SU-DHL-6 (cell line): ENCODE measurements at regions not wholly inside any gene's neighbourhood (a gene's known extent, or its start where the extent isn't known, plus 50 kb on each side); places are given as distances from the start of the nearest gene placed in this dataset.

Experiments used
- H2AFZ ChIP-seq: fragments of 200-600 bp; sonication (generic); 2 replicates; pipeline ENCODE4 v1.6.1; 2014; ENCODE audit warnings: low read depth, mild to moderate bottlenecking, moderate library complexity, mixed read lengths, antibody characterized with exemption, low read length; ENCODE audit not compliant: severe bottlenecking
- H3F3A ChIP-seq: fragments of 200-600 bp; shearing (Covaris generic); 2 replicates; pipeline ENCODE4 v1.6.0; 2016; ENCODE audit warnings: antibody characterized with exemption, mild to moderate bottlenecking; ENCODE audit not compliant: insufficient read depth
- H3K27ac ChIP-seq: fragments of 200-600 bp; sonication (generic); 2 replicates; pipeline ENCODE4 v1.5.1; 2016; ENCODE audit warnings: low read depth, mild to moderate bottlenecking, low read length, moderate library complexity, mixed read lengths
- H3K27me3 ChIP-seq: fragments of 200-600 bp; sonication (generic), shearing (Covaris generic); 2 replicates; pipeline ENCODE4 v1.6.0; 2014; ENCODE audit warnings: mild to moderate bottlenecking, low read length
- H3K36me3 ChIP-seq: fragments of 200-600 bp; sonication (generic); 2 replicates; pipeline ENCODE4 v1.6.1; 2014; ENCODE audit warnings: mild to moderate bottlenecking, low read length, mixed read lengths
- H3K4me2 ChIP-seq: fragments of 300-600, 200-600 bp; shearing (Covaris generic), sonication (generic); 2 replicates; pipeline ENCODE4 v1.6.0; 2014; ENCODE audit warnings: low read length, low read depth, mild to moderate bottlenecking; ENCODE audit not compliant: poor library complexity, severe bottlenecking
- H3K4me3 ChIP-seq: fragments of 200-600 bp; sonication (generic); 2 replicates; pipeline ENCODE4 v1.5.1; 2014; ENCODE audit warnings: antibody characterized with exemption, low read length, mild to moderate bottlenecking, mixed read lengths; ENCODE audit not compliant: insufficient read depth, poor library complexity, severe bottlenecking
- H3K79me2 ChIP-seq: fragments of 200-600 bp; sonication (generic); 2 replicates; pipeline ENCODE4 v1.6.1; 2014; ENCODE audit warnings: mild to moderate bottlenecking, low read length, moderate library complexity; ENCODE audit not compliant: insufficient read depth
- H3K9ac ChIP-seq: fragments of 200-600 bp; sonication (generic); 2 replicates; pipeline ENCODE4 v1.7.0; 2014; ENCODE audit warnings: mild to moderate bottlenecking, low read length
- H3K9me2 ChIP-seq: fragments of 200-600 bp; sonication (generic); replicated peaks from 2 replicates; pipeline ENCODE4 v1.6.1; 2014; ENCODE audit warnings: low read length; ENCODE audit not compliant: insufficient read depth
- H3K9me3 ChIP-seq: fragments of 200-600 bp; sonication (generic); 2 replicates; pipeline ENCODE4 v1.6.1; 2014; ENCODE audit warnings: low read length, mixed read lengths; ENCODE audit not compliant: insufficient read depth
- H4K20me1 ChIP-seq: fragments of 200-600 bp; sonication (generic); 2 replicates; pipeline ENCODE4 v1.6.1; 2014; ENCODE audit warnings: low read depth, mild to moderate bottlenecking, antibody characterized with exemption, low read length, moderate library complexity, mixed read lengths
- CTCF ChIP-seq: fragments of 200-600 bp; sonication (generic); IDR thresholded peaks from one replicate; pipeline ENCODE4 v1.5.1; 2017; ENCODE audit warnings: antibody characterized with exemption, mild to moderate bottlenecking, low read length, moderate library complexity; ENCODE audit not compliant: insufficient read depth, poor library complexity, severe bottlenecking
- EZH2phosphoT487 ChIP-seq: fragments of 200-600 bp; sonication (generic), shearing (Covaris generic); conservative IDR thresholded peaks from 2 replicates; pipeline ENCODE4 v1.6.1; 2018; ENCODE audit warnings: mild to moderate bottlenecking, antibody characterized with exemption, low read length, moderate library complexity, mixed read lengths

- no peaks in the 10 kb centered on the region for H3K36me3 ChIP-seq
- no peak overlapping the region for H3K9ac ChIP-seq
- no peaks in the 10 kb centered on the region for H3K79me2 ChIP-seq
- no peak overlapping the region for H3K4me3 ChIP-seq
- no peaks in the 10 kb centered on the region for H3K9me3 ChIP-seq
- no peak overlapping the region for H3K27ac ChIP-seq
- H3F3A ChIP-seq = no peaks in the 10 kb centered on the region
- H3K4me2 ChIP-seq = no peak overlapping the region
- no peaks in the 10 kb centered on the region for H4K20me1 ChIP-seq
- no peak overlapping the region for H2AFZ ChIP-seq
- H3K27me3 ChIP-seq = no peaks in the 10 kb centered on the region
- TF ChIP-seq EZH2phosphoT487 (no peak), CTCF (no peak)
- H3K9me2 ChIP-seq = no peaks in the 10 kb centered on the region
These were observed 567.6 kb downstream of the BCL11B start for GRCh38 chr14:98704441-98704840.

- Histone ChIP-seq H3K27ac (no peak overlapping the region), H3F3A (no peaks in the 10 kb centered on the region), H3K9me3 (no peaks in the 10 kb centered on the region), H3K79me2 (no peaks in the 10 kb centered on the region), H2AFZ (no peak overlapping the region), H3K9ac (no peak overlapping the region), H3K9me2 (no peaks in the 10 kb centered on the region), H3K4me3 (no peak overlapping the region), H4K20me1 (no peaks in the 10 kb centered on the region), H3K4me2 (no peak overlapping the region), H3K27me3 (no peaks in the 10 kb centered on the region), H3K36me3 (no peaks in the 10 kb centered on the region)
- no peak for TF ChIP-seq CTCF
- no peak for TF ChIP-seq EZH2phosphoT487
These were observed 566.1 kb downstream of the BCL11B start for GRCh38 chr14:98705871-98706300.

- Histone ChIP-seq H3K27ac (no peak overlapping the region), H3F3A (no peaks in the 10 kb centered on the region), H3K4me2 (no peak overlapping the region), H4K20me1 (no peaks in the 10 kb centered on the region), H3K36me3 (no peaks in the 10 kb centered on the region), H2AFZ (no peak overlapping the region), H3K27me3 (no peaks in the 10 kb centered on the region), H3K9ac (no peak overlapping the region), H3K4me3 (no peak overlapping the region), H3K9me3 (no peaks in the 10 kb centered on the region), H3K9me2 (no peaks in the 10 kb centered on the region), H3K79me2 (no peaks in the 10 kb centered on the region)
- TF ChIP-seq CTCF (no peak), EZH2phosphoT487 (no peak)
These were observed 564.5 kb downstream of the BCL11B start for GRCh38 chr14:98707522-98707921.

- H3K9me2 ChIP-seq = no peaks in the 10 kb centered on the region
- H2AFZ ChIP-seq = no peak overlapping the region
- no peaks in the 10 kb centered on the region for H3K27me3 ChIP-seq
- no peaks in the 10 kb centered on the region for H4K20me1 ChIP-seq
- H3K9me3 ChIP-seq = no peaks in the 10 kb centered on the region
- no peaks in the 10 kb centered on the region for H3F3A ChIP-seq
- no peak overlapping the region for H3K27ac ChIP-seq
- H3K4me3 ChIP-seq = no peak overlapping the region
- H3K9ac ChIP-seq = no peak overlapping the region
- H3K4me2 ChIP-seq = no peak overlapping the region
- H3K79me2 ChIP-seq = no peaks in the 10 kb centered on the region
- no peaks in the 10 kb centered on the region for H3K36me3 ChIP-seq
- no peak for TF ChIP-seq CTCF
- no peak for TF ChIP-seq EZH2phosphoT487
These were observed 563.4 kb downstream of the BCL11B start for GRCh38 chr14:98708555-98708954.
